Activated CD8-positive, alpha-beta memory T cell treated with anti-CD3 and anti-CD28 coated beads, Interleukin-2, amount 50 U/mL, for 1 hour (primary cell): ENCODE measurements at regions not wholly inside any gene's neighbourhood (a gene's known extent, or its start where the extent isn't known, plus 50 kb on each side); places are given as distances from the start of the nearest gene placed in this dataset.
"Not testable (repeated sequence)": the region's sequence is repeated elsewhere in the genome, so short reads cannot be mapped to it uniquely, and the experiment has no call there.

Source experiments
- DNase-seq: peaks from one replicate; pipeline ENCODE4 v3.0.0-alpha.2; 2020; ENCODE audit errors: extremely low read depth

DNA sequence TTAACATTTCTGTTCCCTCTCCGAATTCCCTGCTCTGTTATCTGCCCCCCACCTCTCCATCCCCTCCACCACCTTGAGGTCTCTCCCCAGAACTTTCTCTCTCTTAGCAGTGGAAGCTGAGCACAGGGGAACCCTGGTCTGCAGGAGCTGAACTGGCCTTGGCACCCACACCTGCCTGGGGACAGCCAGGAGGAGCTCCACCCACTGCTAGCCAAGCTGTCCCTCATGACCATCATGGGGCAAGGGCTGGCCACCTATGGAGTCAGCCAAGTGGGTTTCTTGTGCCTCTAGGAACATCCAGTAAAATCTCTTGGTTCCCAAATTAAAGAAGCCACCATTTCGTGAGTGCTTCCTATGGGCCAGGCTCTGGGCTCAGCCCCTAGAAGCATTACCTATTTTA, 276.4 kb upstream of the TLE3 start:
- no peak for DNase-seq

GRCh38 chr15:70373439-70373838, 275.7 kb upstream of the TLE3 start:
- not testable (repeated sequence) for DNase-seq

GRCh38 chr15:70367913-70368705, 270.4 kb upstream of the TLE3 start:
- DNase-seq, result not testable (repeated sequence)

GRCh38 chr15:70364023-70364422, 266.3 kb upstream of the TLE3 start:
- DNase-seq, result not testable (repeated sequence)

DNA sequence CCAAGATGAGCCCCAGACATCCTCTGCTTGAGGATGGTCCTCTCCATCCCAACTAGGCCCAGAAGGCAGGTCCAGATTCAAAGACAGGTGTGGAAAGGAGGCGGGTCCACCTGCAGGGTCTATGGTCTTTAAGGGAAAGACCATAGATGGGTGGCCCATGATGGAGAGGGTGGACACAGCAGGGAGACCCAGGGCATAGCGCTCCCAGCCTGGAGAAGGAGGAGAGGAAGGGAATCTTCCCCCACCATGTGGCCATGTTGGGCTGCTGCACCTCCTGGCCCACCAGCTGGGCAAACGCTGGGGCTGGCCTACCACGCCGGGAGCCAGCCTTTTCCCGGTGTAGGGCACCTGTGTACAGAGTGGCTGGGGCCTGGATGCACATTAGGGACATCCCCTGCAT, 265.2 kb upstream of the TLE3 start:
- no peak for DNase-seq

- DNase-seq, result no peak
Measured at GRCh38 chr15:70362350-70362749, 264.6 kb upstream of the TLE3 start.

DNA sequence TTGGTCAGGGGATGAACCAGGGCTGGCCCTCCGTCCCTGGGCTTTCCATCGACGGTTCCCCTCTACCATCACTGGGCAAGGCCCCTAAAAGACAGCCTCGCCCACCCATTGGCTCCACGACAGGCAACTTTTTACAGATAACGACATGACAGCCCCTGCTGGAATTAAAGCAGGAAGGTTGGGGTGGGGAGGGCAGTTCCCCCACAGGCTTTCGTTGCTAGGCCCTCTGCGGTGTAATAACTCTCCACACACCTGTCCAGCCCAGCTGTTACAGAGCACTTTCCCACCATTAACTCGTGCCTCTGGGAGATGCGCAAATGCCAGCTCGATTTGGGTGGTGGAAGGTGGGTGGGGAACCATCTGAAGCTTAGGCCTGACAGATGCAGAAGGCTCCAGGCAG, 264.2 kb upstream of the TLE3 start:
- no peak for DNase-seq

- no peak for DNase-seq
Measured at GRCh38 chr15:70361106-70361505, 263.4 kb upstream of the TLE3 start.

DNA sequence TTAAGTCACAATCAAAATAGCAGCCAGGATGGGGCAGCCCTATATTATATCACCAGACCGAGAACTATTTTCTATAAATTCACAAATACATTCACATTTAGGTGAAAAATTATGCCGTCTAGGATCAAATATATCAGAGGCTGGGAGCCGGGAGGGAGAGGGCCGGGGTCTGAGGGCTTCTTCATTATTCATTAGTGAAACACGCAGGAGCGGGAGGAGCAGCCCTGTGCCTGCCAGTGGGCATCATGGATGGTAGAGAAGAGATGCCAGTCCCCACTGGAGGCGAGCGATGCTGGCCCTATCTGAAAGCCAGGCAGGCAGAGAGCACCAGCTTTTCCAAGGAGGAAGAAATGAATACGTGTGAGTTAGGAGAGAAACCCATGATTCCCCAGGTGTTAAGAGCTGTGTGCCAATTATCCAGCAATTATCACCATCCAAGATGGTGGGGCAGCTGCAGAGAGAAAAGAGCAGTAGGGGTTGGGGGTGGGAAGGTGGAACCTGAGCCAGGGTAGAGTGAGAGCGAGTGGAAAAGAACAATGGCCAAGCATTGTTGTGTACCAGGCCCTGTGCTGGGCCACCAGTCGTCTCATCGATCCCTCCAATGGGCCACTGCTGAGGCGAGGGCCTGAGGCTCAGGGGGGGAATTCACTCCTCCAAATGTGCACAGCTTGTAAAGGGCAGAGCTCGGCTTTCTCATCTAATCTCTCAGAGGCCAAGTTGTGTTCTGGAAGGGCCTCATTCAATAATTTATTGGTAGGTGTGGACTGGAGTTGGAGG, 261.3 kb upstream of the TLE3 start:
- DNase-seq, result no peak

DNA sequence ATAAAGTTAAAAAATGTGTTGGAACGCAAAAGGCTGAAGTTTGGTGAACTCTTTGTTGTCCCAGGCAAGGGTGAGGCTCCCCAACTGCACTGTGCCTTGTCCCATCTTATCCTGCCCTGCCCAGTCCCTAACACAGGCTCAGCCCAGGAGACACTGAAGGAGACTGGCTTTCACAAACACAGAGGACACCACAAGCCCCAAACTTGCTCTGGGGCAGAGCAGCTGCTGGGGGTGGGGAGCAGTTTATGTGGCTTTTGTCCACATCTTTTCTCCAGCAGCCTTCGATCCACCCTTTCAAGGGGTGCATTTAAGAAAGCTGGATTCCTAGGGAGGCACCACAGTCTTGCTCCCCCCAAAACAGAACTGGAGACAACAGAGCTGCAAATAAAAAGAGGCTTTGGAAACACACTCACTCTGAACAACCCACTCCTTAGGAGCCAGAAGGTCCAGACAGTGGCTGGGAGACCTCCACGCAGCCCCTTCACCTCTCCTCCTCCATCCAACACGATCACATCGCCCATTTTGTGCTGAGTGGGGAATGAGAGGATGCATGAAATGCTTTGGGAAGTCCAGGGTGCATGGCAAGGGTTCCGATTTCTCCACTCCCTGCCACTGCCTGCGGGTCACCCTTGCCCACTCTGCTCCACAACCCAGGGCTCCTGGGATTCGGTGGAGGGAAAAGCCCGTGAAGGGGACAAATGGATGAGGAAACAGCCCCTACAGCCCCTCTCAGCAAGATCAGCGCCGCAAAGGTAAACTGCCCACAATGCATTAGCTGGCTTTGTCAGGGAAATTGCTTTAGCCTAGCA, 260.5 kb upstream of the TLE3 start:
- no peak for DNase-seq

DNA sequence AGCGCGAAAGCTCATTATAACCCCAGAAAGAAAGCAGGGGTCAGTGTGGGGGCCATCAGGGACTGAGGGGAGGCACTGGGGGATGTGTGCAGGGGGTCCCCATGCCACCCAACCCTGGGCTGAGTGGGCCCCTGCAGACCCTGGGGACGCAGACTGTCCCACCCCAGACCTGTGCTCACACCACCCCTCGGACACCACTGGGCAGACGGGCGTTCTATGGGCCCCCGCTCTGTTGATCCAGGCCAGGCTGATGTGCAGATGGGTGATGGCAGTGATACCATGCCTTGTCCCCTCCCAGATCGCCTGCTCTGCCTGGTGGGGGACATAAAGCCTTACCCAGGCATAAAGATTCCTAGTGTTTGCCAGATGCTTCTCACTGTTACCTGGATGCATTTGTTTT, 259.7 kb upstream of the TLE3 start:
- no peak for DNase-seq

DNA sequence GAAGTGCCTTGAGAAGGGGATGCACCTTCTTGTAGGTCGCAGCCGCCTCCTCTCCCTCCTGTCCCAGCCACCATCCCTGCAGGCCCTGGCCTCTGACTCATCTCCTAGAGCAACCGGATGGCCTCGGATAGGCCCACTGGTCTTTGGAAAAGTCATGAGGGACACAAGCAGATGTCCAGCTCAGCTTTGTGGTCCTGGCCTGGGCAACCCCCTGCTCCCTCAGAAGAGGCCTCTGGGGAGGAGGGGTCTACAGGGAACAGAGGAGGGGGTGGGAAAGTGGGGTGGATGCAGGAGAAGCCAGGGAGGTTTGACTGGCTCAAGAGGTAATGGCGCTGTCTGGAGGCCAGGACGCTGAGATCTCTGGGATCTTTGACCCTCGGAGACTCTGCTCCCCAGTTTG, 259.2 kb upstream of the TLE3 start:
- no peak for DNase-seq

- no peak for DNase-seq
Measured at GRCh38 chr15:70356062-70356860, 258.5 kb upstream of the TLE3 start.

DNA sequence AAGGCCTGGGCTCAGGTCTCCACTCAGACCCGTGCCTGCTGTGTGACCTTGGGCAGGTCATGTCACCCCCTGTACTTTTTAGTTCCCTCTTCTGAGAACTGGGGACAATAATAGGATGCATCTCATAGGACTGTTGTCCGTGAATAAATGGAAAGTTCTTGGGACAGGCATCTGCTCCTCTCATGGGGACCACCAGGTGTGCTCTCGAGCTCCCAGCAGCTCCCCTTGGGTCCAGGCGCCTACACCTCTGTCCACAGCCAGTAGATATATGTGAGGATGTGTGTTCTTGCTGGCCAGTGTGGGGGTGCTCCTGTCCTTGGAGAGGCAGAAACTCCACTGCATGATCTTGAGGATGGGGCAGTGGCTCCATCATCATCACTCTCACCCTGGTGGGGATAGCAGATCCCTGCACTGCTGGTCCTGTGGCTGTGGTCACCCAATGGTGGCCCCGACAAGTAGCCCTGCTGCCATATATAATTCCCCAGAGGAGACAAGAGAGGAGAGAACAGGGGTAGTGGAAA, 257.6 kb upstream of the TLE3 start:
- no peak for DNase-seq

DNA sequence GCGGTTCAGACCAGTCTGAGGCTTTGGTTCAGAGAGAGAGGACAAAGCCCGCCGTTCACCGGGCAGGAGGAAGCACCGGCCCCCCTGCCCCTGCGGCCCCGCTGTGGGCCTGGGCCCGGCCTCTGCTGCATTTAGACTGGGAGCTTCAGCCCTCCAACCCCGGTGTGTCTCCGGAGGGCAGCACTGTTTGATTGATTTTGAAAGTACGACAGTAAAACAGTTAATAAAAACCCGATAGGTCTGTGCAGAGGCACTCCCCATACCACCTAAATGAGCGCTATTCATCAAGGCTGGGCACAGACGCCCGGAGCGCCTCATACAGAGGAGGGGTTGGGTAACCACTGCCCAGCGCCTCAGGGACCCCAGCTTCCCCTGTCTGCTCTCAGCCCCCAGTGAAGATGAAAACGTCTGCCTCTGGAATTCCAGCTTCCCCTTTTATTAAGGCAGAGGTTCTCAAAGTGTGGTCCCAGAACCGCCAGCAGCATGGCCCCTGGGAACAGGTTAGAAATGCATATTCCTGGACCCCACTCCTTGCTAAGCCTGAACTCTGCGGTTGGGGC, 256.7 kb upstream of the TLE3 start:
- no peak for DNase-seq

GRCh38 chr15:70353606-70354345, 256.1 kb upstream of the TLE3 start:
- DNase-seq, result no peak

DNA sequence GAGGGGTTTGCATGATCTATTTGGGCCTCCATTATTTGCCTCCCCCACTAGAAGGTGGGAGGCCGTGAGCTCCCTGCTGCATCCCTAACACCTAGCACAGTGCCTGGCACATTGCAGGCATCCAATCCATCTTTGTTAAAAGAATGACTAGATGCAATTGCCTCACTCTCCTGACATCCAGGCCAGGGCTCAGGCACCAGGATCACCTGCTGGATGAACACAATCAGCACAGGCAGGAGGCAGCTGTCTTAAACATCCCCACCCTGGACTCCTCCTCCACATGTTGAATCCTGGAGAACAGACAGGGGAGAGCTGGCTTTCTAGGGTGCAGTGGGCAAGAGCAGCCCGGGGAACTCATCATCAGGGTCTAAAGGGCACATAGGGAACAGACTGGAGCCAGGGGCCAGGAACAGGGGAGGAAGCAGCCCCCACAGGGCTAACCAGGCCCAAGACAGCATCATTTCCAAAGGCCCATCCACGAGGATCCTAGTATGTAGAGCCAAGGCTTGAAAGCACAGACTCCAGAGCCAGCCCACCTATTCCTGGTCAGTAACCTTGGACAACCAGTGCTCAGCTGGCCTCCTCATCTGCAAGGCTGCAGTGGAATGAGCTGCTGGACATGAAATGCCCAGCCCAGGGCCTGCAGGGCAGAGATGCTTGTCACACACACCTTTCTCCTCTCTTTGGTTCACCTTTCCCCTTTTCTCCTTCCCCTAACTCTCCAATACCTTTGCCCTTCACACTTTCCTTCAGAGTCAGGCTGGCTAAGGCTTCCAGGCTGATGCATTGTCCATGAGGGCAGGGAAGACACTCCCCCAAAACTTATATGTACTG, 254.4 kb upstream of the TLE3 start:
- DNase-seq, result no peak

GRCh38 chr15:70351391-70351790, 253.7 kb upstream of the TLE3 start:
- no peak for DNase-seq

GRCh38 chr15:70348581-70349344, 251.0 kb upstream of the TLE3 start:
- no peak for DNase-seq
